GM12892 (cell line): ENCODE measurements at regions not wholly inside any gene's neighbourhood (a gene's known extent, or its start where the extent isn't known, plus 50 kb on each side); places are given as distances from the start of the nearest gene placed in this dataset.

Experiments used
- POLR2A ChIP-seq: IDR thresholded peaks from 2 replicates; pipeline ENCODE4 v1.6.1; 2011; ENCODE audit warnings: low read depth, low read length, control low read depth
- POLR2AphosphoS5 ChIP-seq: IDR thresholded peaks from 2 replicates; pipeline ENCODE4 v1.6.1; 2011; ENCODE audit warnings: low read depth, low read length, control low read depth

- TF ChIP-seq POLR2AphosphoS5 = no peak
- TF ChIP-seq POLR2A = no peak
Observed at GRCh38 chr15:94834000-94834399, 602.6 kb downstream of the MCTP2 start.
